Naive B cell (primary cell): ENCODE measurements at regions not wholly inside any gene's neighbourhood (a gene's known extent, or its start where the extent isn't known, plus 50 kb on each side); places are given as distances from the start of the nearest gene placed in this dataset.
"Not testable (repeated sequence)": the region's sequence is repeated elsewhere in the genome, so short reads cannot be mapped to it uniquely, and the experiment has no call there.

Experiments used
- ATAC-seq, 2 donors: fragments of 150-1000 bp; cut with Tn5 transposase; 2 replicates each; pipeline ENCODE4 v1.10.0; 2021; ENCODE audit warnings: low read depth in 2 of 2, mild to moderate bottlenecking in 2 of 2, moderate library complexity in 2 of 2
- DNase-seq: peaks from one replicate; pipeline ENCODE4 v3.0.0; 2022
- H3K27ac Mint-ChIP-seq, 6 donors: one replicate each; pipeline ENCODE4 v1.8.0; 2020 to 2022; ENCODE audit warnings: mild to moderate bottlenecking in 6 of 6, mixed read lengths in 6 of 6, moderate library complexity in 5 of 6, inconsistent platforms in 2 of 6
- H3K27me3 Mint-ChIP-seq, 3 donors: one replicate each; pipeline ENCODE4 v1.8.0; 2021 to 2022; ENCODE audit warnings: mixed read lengths in 3 of 3, mild to moderate bottlenecking in 1 of 3
- H3K36me3 Mint-ChIP-seq, 2 donors: one replicate each; pipeline ENCODE4 v1.8.0; 2020 to 2022; ENCODE audit warnings: mixed read lengths in 2 of 2, inconsistent platforms in 1 of 2, mild to moderate bottlenecking in 1 of 2
- H3K4me1 Mint-ChIP-seq, 3 donors: one replicate each; pipeline ENCODE4 v1.8.0; 2020 to 2022; ENCODE audit warnings: mixed read lengths in 3 of 3, inconsistent platforms in 1 of 3, mild to moderate bottlenecking in 1 of 3, moderate library complexity in 1 of 3
- H3K4me3 Mint-ChIP-seq, 8 donors: one replicate each; pipeline ENCODE4 v1.8.0; 2020 to 2022; ENCODE audit warnings: mild to moderate bottlenecking in 8 of 8, mixed read lengths in 8 of 8, moderate library complexity in 8 of 8, inconsistent platforms in 2 of 8
- H3K9me3 Mint-ChIP-seq, 7 donors: one replicate each; pipeline ENCODE4 v1.8.0; 2020 to 2022; ENCODE audit warnings: mixed read lengths in 7 of 7, mild to moderate bottlenecking in 5 of 7, inconsistent platforms in 2 of 7, moderate library complexity in 1 of 7

DNA sequence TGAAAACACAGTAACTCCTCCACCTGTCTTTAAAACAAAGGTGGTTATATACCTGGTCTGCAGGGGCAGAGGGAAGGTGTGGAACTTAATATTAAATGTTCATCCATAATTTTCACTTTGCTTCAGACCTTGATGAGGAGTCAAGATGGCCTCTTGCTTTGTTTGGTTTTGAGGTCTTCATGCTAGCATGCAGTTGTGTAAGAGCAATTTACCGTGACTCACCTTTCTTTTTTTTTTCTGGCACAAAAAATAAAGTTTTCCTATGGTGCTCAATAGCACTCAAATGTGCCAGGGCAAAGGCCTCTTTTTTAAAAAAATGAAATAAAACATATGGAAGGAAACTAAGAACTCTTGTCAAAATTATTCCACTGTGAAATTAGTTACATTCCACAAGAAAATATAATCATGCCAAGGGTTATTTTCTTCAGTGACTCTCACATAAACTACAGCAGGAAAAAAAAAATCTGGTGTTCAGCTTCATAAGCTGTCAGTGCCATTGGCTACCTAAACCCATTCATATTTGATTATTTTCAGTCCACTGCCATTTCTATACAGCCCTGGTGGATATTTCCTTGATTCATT lies 128.2 kb downstream of the SLC7A11 start:
- peak overlapping the region in 3 of 6 donors; percentile 51 to 91 (median 64) for H3K27ac Mint-ChIP-seq
- peak overlapping the region in 3 of 8 donors; percentile 41 to 55 (median 50) for H3K4me3 Mint-ChIP-seq
- ATAC-seq (peak; percentile 42 to 45), DNase-seq (no peak)
- H3K36me3 Mint-ChIP-seq: no peaks in the 10 kb centered on the region
- H3K9me3 Mint-ChIP-seq: peaks cover 0 to 2% (median 0%) of the 10 kb centered on the region in 7 donors
- peaks cover 21 to 31% (median 25%) of the 10 kb centered on the region in 3 donors for H3K4me1 Mint-ChIP-seq
- H3K27me3 Mint-ChIP-seq: peaks cover 0 to 5% (median 0%) of the 10 kb centered on the region in 3 donors

DNA sequence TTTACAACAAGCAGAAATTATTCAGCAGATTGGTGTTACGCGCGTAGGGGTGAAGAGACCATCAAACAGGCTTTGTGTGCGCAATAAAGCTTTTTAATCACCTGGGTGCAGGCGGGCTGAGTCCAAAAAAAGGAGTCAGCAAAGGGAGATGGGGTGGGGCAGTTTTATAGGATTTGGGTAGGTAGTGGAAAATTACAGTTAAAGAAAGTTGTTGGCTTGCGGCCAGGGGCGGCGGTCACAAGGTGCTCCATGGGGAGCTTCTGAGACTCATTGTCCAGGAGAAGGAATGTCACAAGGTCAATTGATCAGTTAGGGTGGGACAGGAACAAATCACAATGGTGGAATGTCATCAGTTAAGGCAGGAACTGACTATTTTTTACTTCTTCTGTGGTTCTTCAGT lies 129.3 kb downstream of the SLC7A11 start:
- H3K9me3 Mint-ChIP-seq, H3K36me3 Mint-ChIP-seq, DNase-seq, ATAC-seq: not testable (repeated sequence)
- peaks cover 0 to 10% (median 0%) of the 10 kb centered on the region in 3 donors for H3K27me3 Mint-ChIP-seq
- peak overlapping the region in 3 of 6 donors; percentile 12 to 88 (median 39) for H3K27ac Mint-ChIP-seq
- H3K4me1 Mint-ChIP-seq: peaks cover 21 to 31% (median 25%) of the 10 kb centered on the region in 3 donors
- peak overlapping the region in 2 of 8 donors; percentile 45 to 48 for H3K4me3 Mint-ChIP-seq

DNA sequence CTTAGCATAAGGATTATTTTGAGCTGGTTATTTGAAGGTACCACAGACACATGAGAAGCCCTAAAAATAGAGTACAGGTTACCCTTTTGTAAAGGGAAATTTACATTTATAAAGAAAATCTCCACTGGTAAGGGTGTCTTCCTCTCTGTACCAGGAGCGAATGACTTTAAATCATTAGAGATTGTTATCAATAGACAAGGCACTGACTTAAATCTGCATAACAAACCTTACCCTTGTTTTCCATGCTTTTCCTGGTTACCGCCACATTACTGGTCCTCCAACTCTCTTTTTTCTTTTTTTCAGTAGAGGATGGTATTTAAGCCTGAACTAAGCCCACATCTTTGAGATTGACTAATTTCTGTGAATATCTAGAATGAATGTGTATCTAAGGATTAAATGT lies 129.8 kb downstream of the SLC7A11 start:
- peak overlapping the region in 2 of 6 donors; percentile 12 to 88 for H3K27ac Mint-ChIP-seq
- no peaks in the 10 kb centered on the region for H3K36me3 Mint-ChIP-seq
- peaks cover 0 to 11% (median 0%) of the 10 kb centered on the region in 3 donors for H3K27me3 Mint-ChIP-seq
- ATAC-seq (no peak), DNase-seq (no peak)
- H3K4me1 Mint-ChIP-seq: peaks cover 21 to 31% (median 25%) of the 10 kb centered on the region in 3 donors
- H3K9me3 Mint-ChIP-seq: peaks cover 0 to 8% (median 3%) of the 10 kb centered on the region in 7 donors
- peak overlapping the region in 1 of 8 donors; percentile 48 for H3K4me3 Mint-ChIP-seq

DNA sequence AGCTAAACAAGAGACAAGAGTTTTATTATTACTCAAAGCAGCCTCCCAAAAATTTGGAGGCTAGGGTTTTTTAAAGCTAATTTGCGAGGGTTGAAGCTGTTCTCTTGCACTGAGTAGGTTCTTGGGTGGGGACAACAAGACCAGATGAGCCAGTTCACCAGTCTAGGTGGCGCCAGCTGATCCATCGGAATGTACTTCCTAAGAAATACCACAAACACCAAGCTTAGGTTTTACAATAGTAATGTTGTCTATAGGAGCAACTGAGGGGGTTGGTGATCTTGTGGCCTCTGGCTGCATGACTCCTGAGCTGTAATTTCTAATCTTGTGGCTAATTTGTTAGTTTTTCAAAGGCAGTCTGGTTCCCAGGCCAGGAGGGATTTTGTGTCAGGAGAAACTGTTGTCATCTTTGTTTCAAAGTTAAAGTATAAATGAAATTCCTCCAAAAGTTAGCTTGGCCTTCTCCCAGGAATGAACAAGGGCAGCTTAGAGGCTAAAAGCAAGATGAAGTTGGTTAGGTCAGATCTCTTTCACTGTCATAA lies 130.6 kb downstream of the SLC7A11 start:
- H3K27me3 Mint-ChIP-seq: peaks cover 0 to 15% (median 0%) of the 10 kb centered on the region in 3 donors
- DNase-seq: no peak
- H3K36me3 Mint-ChIP-seq: no peaks in the 10 kb centered on the region
- H3K4me3 Mint-ChIP-seq: no peak overlapping the region
- no peak overlapping the region for H3K27ac Mint-ChIP-seq
- ATAC-seq: no peak
- peaks cover 21 to 31% (median 25%) of the 10 kb centered on the region in 3 donors for H3K4me1 Mint-ChIP-seq
- H3K9me3 Mint-ChIP-seq: peaks cover 0 to 8% (median 3%) of the 10 kb centered on the region in 7 donors

DNA sequence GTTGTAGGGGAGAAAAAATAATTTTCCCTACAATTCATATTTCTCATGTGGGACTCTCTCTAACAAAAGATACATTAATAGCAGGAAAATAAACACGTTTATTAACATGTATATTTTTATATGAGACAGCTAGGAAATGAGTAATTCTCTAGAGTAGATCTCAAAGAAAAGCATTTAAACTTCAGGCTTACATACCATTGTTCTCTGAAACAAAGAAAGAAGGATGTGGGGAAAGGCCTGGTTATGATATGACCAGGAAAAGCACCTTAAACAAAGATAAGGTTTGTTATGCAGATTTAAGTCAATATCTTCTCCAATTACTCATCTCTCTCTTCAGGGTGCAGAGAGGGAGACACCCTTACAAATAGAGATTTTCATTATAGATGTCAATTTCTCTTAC lies 131.3 kb downstream of the SLC7A11 start:
- ATAC-seq: no peak
- Mint-ChIP-seq H3K27ac (no peak overlapping the region), H3K4me3 (no peak overlapping the region), H3K36me3 (no peaks in the 10 kb centered on the region), H3K4me1 (peaks cover 21 to 31% (median 25%) of the 10 kb centered on the region in 3 donors), H3K9me3 (peaks cover 0 to 8% (median 3%) of the 10 kb centered on the region in 7 donors), H3K27me3 (peaks cover 0 to 15% (median 0%) of the 10 kb centered on the region in 3 donors)
- DNase-seq: no peak

DNA sequence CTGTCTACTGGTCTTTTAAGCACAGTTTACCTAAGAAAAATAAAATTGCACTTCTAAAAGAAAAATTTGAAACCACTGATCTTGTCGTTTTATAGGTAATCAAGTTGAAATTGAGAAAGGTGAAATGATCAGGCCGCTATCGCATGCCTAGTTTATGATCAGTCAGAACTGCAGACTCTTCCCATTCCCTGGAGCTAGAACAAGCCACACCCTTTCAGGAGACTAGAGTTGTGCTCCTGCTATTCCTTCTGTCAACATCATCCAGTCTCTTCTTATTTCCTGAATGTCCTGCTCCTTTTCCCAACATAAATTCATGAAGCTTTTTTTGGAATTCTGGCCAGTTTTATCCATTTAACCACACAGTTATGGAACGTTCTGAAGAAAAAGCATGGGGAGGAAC lies 135.1 kb downstream of the SLC7A11 start:
- Mint-ChIP-seq H3K4me1 (no peaks in the 10 kb centered on the region), H3K4me3 (no peak overlapping the region), H3K27me3 (peaks cover 0 to 15% (median 6%) of the 10 kb centered on the region in 3 donors), H3K36me3 (no peaks in the 10 kb centered on the region), H3K9me3 (peaks cover 0 to 8% (median 3%) of the 10 kb centered on the region in 7 donors), H3K27ac (no peak overlapping the region)
- ATAC-seq (no peak), DNase-seq (no peak)

DNA sequence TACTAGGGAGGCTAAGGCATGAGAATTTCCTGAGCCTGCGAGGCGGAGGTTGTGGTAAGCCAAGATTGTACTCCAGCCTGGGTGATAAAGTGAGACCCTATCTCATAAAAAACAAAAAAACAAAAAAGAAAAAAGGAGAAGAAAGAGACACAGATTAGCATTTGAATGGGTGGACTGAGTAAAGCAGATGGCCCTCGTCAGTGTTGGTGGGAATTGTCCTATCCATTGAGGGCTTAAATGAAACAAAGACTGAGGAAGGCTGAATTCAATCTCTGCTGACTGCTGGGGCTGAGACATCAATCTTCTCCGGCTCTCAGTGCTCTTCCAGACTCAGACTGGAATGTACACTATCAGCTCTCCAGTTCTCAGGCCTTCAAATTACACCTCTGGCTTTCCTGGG lies 136.8 kb downstream of the SLC7A11 start:
- H3K27me3 Mint-ChIP-seq: peaks cover 0 to 15% (median 6%) of the 10 kb centered on the region in 3 donors
- H3K36me3 Mint-ChIP-seq: no peaks in the 10 kb centered on the region
- no peak for DNase-seq
- ATAC-seq: no peak
- no peak overlapping the region for H3K27ac Mint-ChIP-seq
- no peaks in the 10 kb centered on the region for H3K4me1 Mint-ChIP-seq
- H3K4me3 Mint-ChIP-seq: no peak overlapping the region
- H3K9me3 Mint-ChIP-seq: peaks cover 0 to 8% (median 3%) of the 10 kb centered on the region in 7 donors

DNA sequence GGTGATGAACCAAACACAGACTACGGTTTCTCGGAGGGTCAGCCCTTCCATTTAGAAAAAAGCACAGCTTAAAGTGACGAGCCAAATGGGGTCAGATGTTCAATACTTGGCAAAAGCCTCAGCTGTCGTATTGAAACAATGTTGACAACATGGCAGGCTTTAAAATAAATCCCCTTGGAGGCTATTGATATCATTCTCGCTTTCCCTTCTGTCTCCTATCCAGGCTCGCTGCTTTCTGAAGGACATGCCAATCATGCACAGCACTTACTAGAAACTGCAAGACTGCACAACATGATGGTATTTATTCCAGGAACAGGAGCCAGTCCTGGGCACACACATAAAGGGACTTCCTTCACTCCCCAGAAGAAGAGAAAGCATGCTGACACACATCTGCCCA lies 137.9 kb downstream of the SLC7A11 start:
- ATAC-seq (no peak), DNase-seq (no peak)
- no peak overlapping the region for H3K27ac Mint-ChIP-seq
- no peak overlapping the region for H3K4me3 Mint-ChIP-seq
- H3K9me3 Mint-ChIP-seq: peaks cover 0 to 8% (median 3%) of the 10 kb centered on the region in 7 donors
- H3K4me1 Mint-ChIP-seq: no peaks in the 10 kb centered on the region
- H3K27me3 Mint-ChIP-seq: peaks cover 0 to 11% (median 10%) of the 10 kb centered on the region in 3 donors
- no peaks in the 10 kb centered on the region for H3K36me3 Mint-ChIP-seq

DNA sequence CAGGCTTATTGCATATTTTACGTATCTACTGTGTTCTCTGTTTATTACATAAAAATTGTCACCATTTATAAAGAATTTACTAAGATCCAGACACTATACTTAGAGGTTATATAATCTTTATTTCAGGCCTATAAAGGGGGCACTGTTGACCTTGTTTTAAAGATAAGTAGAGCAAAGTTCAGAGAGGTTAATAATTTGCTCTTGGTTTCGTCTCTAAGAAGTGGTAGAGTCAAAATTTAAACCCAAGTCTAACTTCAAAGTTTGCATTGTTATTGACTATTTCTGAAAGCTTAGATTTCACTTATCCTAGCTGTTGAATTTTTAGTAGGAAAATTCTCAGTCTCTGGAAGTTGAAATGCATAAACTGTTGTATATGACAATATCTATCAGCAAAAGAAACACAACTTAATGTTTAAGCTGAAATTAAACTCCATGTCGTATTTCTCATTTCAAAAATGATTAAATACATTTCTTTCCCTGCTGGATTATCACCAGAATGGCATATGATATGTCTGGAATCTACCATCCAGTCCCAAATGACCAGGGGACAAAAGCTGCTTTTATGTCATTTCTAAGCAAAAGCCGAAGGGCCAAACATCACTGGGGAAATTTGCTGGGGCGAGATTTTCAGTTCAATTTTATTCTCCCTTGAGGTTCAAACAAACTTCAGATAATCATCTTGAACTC lies 138.4 kb downstream of the SLC7A11 start:
- no peak for ATAC-seq
- DNase-seq: no peak
- Mint-ChIP-seq H3K27ac (no peak overlapping the region), H3K4me1 (no peaks in the 10 kb centered on the region), H3K9me3 (peaks cover 0 to 4% (median 3%) of the 10 kb centered on the region in 7 donors), H3K27me3 (peaks cover 0 to 10% (median 8%) of the 10 kb centered on the region in 3 donors), H3K4me3 (no peak overlapping the region), H3K36me3 (no peaks in the 10 kb centered on the region)

DNA sequence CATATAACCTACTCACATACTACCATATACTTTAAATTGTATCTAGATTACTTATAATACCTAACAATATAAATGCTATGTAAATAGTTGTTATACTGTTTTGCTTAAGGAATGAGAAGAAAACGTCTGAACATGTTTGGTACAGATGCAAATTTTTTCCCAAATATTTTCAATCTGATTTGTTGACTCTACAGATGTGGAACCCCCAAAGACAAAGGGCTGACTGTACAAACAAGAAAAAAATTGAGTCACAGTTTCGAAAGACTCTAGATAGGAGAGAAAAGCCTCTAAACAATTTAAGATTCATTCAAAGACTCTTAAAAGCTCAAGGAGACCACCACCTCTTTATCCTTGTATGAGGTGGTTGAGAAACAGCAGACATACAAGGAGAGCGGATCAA lies 142.8 kb downstream of the SLC7A11 start:
- Mint-ChIP-seq H3K4me1 (peaks cover 0 to 6% (median 4%) of the 10 kb centered on the region in 3 donors), H3K4me3 (no peak overlapping the region), H3K36me3 (no peaks in the 10 kb centered on the region), H3K27ac (peak overlapping the region in 1 of 6 donors; percentile 50), H3K9me3 (no peaks in the 10 kb centered on the region), H3K27me3 (peaks cover 8 to 29% (median 16%) of the 10 kb centered on the region in 3 donors)
- DNase-seq (no peak), ATAC-seq (no peak)

DNA sequence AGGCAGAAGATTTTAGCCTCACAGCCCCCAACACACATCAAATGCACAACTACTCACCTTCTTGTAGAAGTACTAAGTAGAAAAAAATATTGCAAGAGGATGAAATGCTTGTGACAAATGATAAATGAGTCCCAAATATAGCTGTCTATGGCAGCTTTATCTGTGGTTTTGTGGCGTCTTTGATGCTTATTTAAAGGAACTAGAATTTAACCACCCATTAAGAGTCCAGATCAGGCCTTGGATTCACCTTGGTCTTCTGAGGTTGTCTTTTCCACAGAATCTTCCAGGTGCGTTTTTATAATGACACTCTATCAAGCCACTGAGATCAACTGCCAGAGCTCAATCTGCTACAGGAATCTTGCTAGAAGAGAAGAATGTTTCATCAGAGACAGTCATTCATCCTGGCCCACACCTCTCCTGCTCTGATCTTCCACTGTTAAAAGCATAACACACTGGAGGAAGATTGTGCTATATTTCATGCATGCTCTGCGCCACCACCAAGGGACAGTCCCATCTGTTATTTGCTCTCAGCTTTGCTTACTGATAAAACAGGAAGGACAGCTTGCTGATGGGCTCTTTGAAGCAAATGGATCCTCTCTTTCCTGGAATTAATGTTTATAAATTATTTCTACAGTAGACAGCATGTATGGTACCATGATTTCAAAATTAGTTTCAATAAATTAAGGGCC lies 144.1 kb downstream of the SLC7A11 start:
- no peak overlapping the region for H3K4me3 Mint-ChIP-seq
- H3K27me3 Mint-ChIP-seq: peaks cover 12 to 32% (median 20%) of the 10 kb centered on the region in 3 donors
- H3K9me3 Mint-ChIP-seq: no peaks in the 10 kb centered on the region
- ATAC-seq (no peak), DNase-seq (no peak)
- peak overlapping the region in 1 of 6 donors; percentile 16 for H3K27ac Mint-ChIP-seq
- H3K36me3 Mint-ChIP-seq: no peaks in the 10 kb centered on the region
- H3K4me1 Mint-ChIP-seq: peaks cover 0 to 6% (median 4%) of the 10 kb centered on the region in 3 donors

DNA sequence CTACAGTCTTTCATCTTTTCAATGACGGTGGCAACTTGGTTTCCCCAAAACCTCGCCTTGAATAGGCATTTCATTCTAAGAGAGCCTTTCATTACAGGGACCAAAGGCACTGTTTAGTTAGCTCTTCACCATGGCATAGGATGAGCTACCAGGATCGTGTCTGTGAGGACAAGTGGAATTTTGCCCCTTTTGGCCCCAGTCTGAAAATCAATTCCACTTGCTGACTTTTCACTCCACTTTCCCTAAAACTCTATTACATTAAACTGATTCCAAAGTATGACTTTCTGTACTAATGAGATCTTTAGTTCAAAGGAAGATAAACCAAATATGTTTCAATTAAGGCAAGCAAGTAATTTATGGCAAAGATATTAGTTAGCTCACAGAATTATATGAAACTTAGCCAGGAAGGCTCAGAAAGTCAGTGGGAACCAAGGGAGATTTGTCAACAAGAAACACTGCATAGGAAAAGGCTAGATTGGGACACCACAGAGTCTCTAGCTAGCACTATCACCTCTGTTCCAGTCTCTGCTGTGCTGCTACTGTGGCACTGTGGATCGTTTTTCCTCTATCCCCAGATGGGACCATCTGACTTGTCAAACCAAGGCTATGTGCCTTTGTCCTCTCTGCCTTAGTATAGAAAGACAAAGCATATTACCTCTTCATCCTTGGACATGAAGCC lies 145.6 kb downstream of the SLC7A11 start:
- no peak overlapping the region for H3K4me3 Mint-ChIP-seq
- no peaks in the 10 kb centered on the region for H3K9me3 Mint-ChIP-seq
- H3K27ac Mint-ChIP-seq: no peak overlapping the region
- ATAC-seq: no peak
- peaks cover 22 to 33% (median 30%) of the 10 kb centered on the region in 3 donors for H3K27me3 Mint-ChIP-seq
- no peak for DNase-seq
- no peaks in the 10 kb centered on the region for H3K36me3 Mint-ChIP-seq
- peaks cover 0 to 6% (median 4%) of the 10 kb centered on the region in 3 donors for H3K4me1 Mint-ChIP-seq

DNA sequence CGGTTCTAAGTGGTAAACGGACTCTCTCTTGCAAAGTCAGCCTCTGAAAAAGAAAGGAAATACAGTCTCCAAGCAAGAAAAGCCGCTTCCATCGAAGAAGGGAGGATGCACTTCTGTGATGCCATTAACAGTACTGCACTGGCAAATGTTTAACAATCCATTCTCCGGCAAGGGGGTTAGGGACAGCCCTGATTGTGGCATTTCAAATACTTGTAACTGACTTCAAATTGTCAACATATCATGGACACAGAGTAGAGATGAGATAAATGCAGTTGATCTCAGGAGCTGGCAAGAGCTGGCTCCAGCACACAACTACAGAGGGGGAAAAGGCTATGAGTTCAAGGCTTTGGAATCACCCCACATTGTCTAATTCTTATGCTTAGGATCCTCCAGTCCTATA lies 146.8 kb downstream of the SLC7A11 start:
- ATAC-seq (no peak), DNase-seq (no peak)
- peaks cover 28 to 35% (median 33%) of the 10 kb centered on the region in 3 donors for H3K27me3 Mint-ChIP-seq
- H3K4me1 Mint-ChIP-seq: peaks cover 0 to 6% (median 4%) of the 10 kb centered on the region in 3 donors
- no peak overlapping the region for H3K4me3 Mint-ChIP-seq
- H3K27ac Mint-ChIP-seq: no peak overlapping the region
- H3K9me3 Mint-ChIP-seq: no peaks in the 10 kb centered on the region
- no peaks in the 10 kb centered on the region for H3K36me3 Mint-ChIP-seq
